GM18517 (cell line): ENCODE measurements at regions not wholly inside any gene's neighbourhood (a gene's known extent, or its start where the extent isn't known, plus 50 kb on each side); places are given as distances from the start of the nearest gene placed in this dataset.

Experiments used
- ATAC-seq: cut with Tn5 transposase; IDR thresholded peaks from one replicate; pipeline ENCODE4 v1.9.1; 2021; ENCODE audit warnings: mild to moderate bottlenecking, moderate library complexity; ENCODE audit not compliant: unreplicated experiment

DNA sequence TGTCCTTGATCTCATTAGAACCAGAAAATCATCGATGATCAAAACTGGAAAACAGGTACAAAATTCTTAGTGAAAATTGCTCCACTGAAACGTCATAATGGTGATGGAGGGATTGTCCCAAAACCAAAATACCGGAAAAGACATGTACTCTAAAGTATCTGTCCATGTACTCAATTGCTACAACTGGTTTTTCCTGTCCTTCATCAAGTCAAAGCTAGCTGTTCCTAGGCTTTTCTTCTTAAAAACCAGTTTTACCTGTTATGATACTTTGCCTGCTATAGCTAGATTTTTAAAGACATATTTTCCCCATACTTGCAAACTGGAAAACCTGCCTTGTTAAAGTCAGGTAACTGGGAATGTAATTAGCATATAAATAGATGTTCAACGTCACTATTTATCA, 50.5 kb upstream of the LRRC1 start:
- ATAC-seq, result no peak

DNA sequence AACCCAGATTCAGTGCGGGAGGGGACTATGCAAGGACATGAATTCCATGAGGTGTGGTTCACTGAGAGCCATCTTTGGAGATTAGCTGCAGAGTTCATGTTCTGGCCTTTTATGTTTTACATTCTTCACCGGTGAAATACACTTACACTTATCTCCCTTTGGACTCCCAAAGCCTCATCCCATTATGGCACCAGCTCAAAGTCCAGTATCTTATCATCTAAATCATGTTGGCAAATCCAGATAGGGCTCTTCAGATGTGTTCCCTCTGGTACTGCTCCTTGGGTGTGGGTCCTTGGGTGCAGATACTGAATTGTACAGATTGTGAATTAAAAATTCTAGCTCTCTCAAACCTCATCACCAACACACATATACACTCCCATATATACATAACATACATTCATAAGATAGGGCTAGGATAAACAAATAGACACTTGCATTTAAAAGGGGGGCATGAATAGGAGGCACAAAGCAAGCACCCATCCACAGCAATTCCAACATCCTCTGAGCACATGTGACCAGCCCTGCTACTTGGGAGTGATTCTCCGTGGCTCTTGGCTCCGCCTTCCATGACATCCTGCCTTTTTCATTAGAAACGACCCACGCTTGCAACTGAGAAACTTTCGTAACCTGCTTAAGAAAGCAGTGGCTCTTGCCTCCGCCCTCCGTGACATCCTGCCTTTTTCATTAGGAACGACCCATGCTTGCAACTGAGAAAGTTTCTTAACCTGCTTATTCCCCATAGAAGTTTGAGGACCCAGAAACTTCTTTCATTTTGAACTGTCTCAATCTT, 53.6 kb upstream of the LRRC1 start:
- ATAC-seq, result no peak

DNA sequence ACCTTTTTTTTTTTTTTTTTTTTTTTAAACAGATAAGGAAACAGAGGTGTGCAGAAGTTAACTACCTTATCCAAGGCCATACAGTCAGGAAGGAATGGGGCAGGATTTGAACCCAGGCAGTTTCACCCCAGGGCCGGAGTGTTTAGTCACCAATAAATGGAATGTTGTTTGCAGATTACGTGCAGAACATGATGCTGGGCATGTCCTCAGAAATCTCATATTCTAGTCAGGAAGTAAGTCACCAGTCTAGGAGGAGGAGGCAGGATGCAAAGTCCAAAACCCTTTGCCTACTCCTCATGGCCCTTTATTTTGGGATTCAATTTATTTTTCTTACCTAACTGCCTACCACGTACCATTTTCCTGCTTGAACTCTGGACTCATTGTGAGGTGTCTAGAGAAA, 57.1 kb upstream of the LRRC1 start:
- no peak for ATAC-seq

DNA sequence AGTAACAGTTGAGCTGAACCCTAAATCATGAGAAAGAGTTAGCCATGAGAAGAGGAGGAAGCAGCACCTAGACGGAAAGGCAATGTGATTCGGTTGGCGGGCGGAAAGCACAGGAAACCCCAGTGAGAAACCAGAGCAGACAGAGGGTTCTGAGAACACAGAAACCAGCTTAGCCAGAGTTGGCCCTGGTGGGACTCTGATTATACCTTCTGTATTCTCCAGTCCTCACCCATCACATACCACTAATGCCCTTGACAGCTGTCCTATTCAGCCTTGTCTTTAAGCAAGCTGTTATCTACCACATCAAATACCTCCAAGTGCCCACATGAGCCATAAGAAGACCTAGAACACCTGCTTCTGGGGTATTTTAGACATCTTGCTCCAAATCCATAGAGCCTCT, 58.9 kb upstream of the LRRC1 start:
- ATAC-seq, result no peak

DNA sequence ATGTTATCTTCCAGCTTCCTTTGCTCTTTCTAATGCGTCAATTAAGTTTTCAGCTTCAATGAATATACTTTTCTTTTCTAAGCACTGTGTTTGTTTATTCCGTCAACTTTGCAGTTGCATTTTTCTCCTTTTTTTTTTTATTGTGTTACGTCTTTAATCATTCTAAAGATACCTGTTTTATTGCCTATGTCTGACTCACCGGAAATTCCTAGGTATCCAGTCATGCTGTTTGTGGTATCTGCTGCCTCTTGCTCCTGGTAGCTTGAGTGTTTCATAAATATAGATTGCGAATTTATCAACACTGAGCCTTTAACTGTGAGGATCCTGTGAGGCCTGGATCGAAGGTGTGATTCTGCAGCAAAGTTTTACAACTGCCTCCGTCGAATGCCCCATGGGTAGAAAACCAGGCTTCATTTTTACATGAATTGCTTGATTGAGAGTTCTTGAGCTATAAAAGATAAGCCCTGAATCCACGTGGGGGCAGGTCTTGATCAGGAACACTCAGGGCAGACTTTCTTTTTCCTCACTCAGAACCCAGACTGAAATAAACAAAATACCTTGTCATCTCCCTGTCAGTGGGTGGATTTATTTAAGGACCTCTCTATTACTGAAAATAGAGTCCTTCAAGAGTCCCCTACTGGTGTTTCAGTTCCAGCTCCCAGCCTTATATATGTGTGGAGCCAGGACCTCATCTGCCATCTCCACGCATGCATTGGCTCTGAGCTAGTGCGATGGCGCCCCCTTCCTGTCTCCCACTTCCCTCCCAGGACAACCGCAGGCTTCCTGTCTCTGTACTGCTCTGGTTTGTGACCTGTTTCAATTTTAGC, 60.1 kb upstream of the LRRC1 start:
- no peak for ATAC-seq

GRCh38 chr6:53731866-53732636, 62.8 kb upstream of the LRRC1 start:
- ATAC-seq, result no peak

DNA sequence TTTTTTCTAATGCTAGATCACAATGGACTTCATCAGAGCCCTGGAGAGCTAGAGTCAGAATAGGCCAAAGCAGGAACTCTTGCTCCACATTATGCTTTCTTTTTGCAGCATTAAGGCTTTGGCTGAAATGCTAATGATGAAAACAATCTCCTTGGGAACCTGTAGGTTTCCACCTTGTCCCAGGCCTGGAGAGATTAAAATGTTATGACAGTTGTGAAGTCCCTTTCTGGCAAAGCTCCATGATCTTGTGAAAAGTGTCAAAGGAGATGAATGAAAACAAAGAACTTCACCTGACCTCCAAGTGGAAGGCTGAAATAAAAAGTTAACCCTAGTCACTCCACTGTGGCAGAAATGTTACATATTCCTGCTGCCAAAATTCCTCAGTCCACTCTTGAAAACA, 64.0 kb upstream of the LRRC1 start:
- no peak for ATAC-seq

GRCh38 chr6:53728570-53729194, 63.1 kb upstream of the KLHL31 start:
- ATAC-seq, result no peak

GRCh38 chr6:53727748-53728147, 62.2 kb upstream of the KLHL31 start:
- ATAC-seq, result no peak

- peak; percentile 74 for ATAC-seq
Observed at GRCh38 chr6:53725791-53726575, 60.4 kb upstream of the KLHL31 start.

GRCh38 chr6:53724501-53724900, 58.9 kb upstream of the KLHL31 start:
- no peak for ATAC-seq

DNA sequence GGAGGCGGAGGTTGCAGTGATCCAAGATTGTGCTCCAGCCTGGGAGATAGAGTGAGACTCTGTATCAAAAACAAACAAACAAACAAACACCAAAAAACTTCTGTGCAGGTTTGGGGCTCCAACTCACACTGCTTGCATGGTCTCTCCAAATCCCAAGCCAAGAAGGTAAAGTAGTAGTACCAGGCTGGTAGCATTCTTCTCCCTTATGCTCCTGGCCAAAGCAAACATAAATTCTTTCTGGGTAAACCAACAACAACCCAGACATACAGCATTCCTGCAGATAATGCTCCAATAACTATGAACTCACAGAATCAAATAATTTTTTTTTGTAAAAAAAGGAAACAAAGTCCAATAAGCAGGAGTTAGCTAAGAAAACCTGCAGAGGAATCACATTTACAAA, 57.8 kb upstream of the KLHL31 start:
- ATAC-seq, result no peak

- no peak for ATAC-seq
Observed at GRCh38 chr6:53721766-53722165, 56.2 kb upstream of the KLHL31 start.

GRCh38 chr6:53718597-53719460, 53.3 kb upstream of the KLHL31 start:
- ATAC-seq, result peak; percentile 97

- ATAC-seq, result no peak
Observed at GRCh38 chr6:53717566-53717965, 52.0 kb upstream of the KLHL31 start.

GRCh38 chr6:53715434-53715833, 49.9 kb upstream of the KLHL31 start:
- ATAC-seq, result no peak
